BLaER1 treated with 17β-estradiol and CSF1 and Interleukin-3, amounts not matched to agents 10 nM and 100 nM (cell line): ENCODE measurements at regions not wholly inside any gene's neighbourhood (a gene's known extent, or its start where the extent isn't known, plus 50 kb on each side); places are given as distances from the start of the nearest gene placed in this dataset.

ENCODE experiments used
- H3K27ac ChIP-seq, 11 experiments: shearing (Covaris generic); formaldehyde crosslinking; 2 replicates each; pipeline ENCODE4 v1.8.1; 2022
- H3K27me3 ChIP-seq, 11 experiments: shearing (Covaris generic); formaldehyde crosslinking; 2 replicates each; pipeline ENCODE4 v1.8.1; 2022
- H3K36me3 ChIP-seq, 11 experiments: shearing (Covaris generic); formaldehyde crosslinking; 2 replicates each; pipeline ENCODE4 v1.8.1; 2022
- H3K4me1 ChIP-seq, 10 experiments: shearing (Covaris generic); formaldehyde crosslinking; 2 replicates each; pipeline ENCODE4 v1.8.1; 2022
- H3K4me2 ChIP-seq, 11 experiments: shearing (Covaris generic); formaldehyde crosslinking; 2 replicates each; pipeline ENCODE4 v1.8.1; 2022
- H3K4me3 ChIP-seq, 10 experiments: shearing (Covaris generic); formaldehyde crosslinking; 2 replicates each; pipeline ENCODE4 v1.8.1; 2022
- H3K9ac ChIP-seq, 11 experiments: shearing (Covaris generic); formaldehyde crosslinking; 2 replicates each; pipeline ENCODE4 v1.8.1; 2022
- H3K9me3 ChIP-seq, 11 experiments: shearing (Covaris generic); formaldehyde crosslinking; replicated peaks in 1 of 11; 2 replicates each; pipeline ENCODE4 v1.8.1; 2022
- H4K20me1 ChIP-seq, 11 experiments: shearing (Covaris generic); formaldehyde crosslinking; 2 replicates each; pipeline ENCODE4 v1.8.1; 2022
- Cebpa-rat ChIP-seq, 11 experiments: shearing (Covaris generic); IDR thresholded peaks; 2 replicates each; pipeline ENCODE4 v1.8.1; 2022

GRCh38 chr1:4513685-4514084 is 140.7 kb upstream of the AJAP1 start:
- Histone ChIP-seq H3K27me3 (peaks cover 44 to 71% (median 57%) of the 10 kb centered on the region in 11 experiments), H3K36me3 (no peaks in the 10 kb centered on the region), H3K9me3 (no peaks in the 10 kb centered on the region), H3K4me3 (no peak overlapping the region), H3K9ac (no peak overlapping the region), H3K27ac (no peak overlapping the region), H4K20me1 (peaks cover 0 to 65% (median 26%) of the 10 kb centered on the region in 11 experiments; a peak in 14 of 22 replicates), H3K4me1 (peaks cover 0 to 48% (median 43%) of the 10 kb centered on the region in 10 experiments; a peak in 17 of 20 replicates), H3K4me2 (no peak overlapping the region; a peak in 1 of 22 replicates)
- no peak for TF ChIP-seq Cebpa-rat (IDR thresholded peaks at IDR 0.05)

GRCh38 chr1:4515727-4516289 is 138.6 kb upstream of the AJAP1 start:
- peaks cover 24 to 50% (median 38%) of the 10 kb centered on the region in 11 experiments for H3K27me3 ChIP-seq

GRCh38 chr1:4516596-4516995 is 137.8 kb upstream of the AJAP1 start:
- no peak overlapping the region for H3K4me2 ChIP-seq
- no peak for TF ChIP-seq Cebpa-rat (IDR thresholded peaks at IDR 0.05)
- no peak overlapping the region for H3K9ac ChIP-seq
- H3K4me3 ChIP-seq: no peak overlapping the region
- no peaks in the 10 kb centered on the region for H3K36me3 ChIP-seq
- no peaks in the 10 kb centered on the region for H3K9me3 ChIP-seq
- peaks cover 0 to 20% (median 17%) of the 10 kb centered on the region in 10 experiments; a peak in 16 of 20 replicates for H3K4me1 ChIP-seq
- peaks cover 0 to 42% (median 4%) of the 10 kb centered on the region in 11 experiments; a peak in 9 of 22 replicates for H4K20me1 ChIP-seq
- no peak overlapping the region for H3K27ac ChIP-seq
- H3K27me3 ChIP-seq: peaks cover 16 to 42% (median 30%) of the 10 kb centered on the region in 11 experiments

More at GRCh38 chr1:4515727-4516289, 138.6 kb upstream of the AJAP1 start:
- Histone ChIP-seq H3K4me3 (no peak overlapping the region), H4K20me1 (peaks cover 0 to 50% (median 8%) of the 10 kb centered on the region in 11 experiments; a peak in 9 of 22 replicates), H3K4me1 (peaks cover 0 to 27% (median 22%) of the 10 kb centered on the region in 10 experiments; a peak in 16 of 20 replicates), H3K9me3 (no peaks in the 10 kb centered on the region), H3K36me3 (no peaks in the 10 kb centered on the region), H3K4me2 (no peak overlapping the region), H3K27ac (no peak overlapping the region), H3K9ac (no peak overlapping the region)
- TF ChIP-seq Cebpa-rat (IDR thresholded peaks at IDR 0.05): no peak

- Histone ChIP-seq H3K27me3 (peaks cover 8 to 34% (median 22%) of the 10 kb centered on the region in 11 experiments), H3K36me3 (no peaks in the 10 kb centered on the region), H4K20me1 (peaks cover 0 to 36% (median 4%) of the 10 kb centered on the region in 11 experiments; a peak in 9 of 22 replicates), H3K4me2 (no peak overlapping the region), H3K9me3 (no peaks in the 10 kb centered on the region), H3K4me1 (peaks cover 0 to 13% (median 10%) of the 10 kb centered on the region in 10 experiments; a peak in 16 of 20 replicates), H3K4me3 (no peak overlapping the region), H3K27ac (no peak overlapping the region), H3K9ac (no peak overlapping the region)
- TF ChIP-seq Cebpa-rat (IDR thresholded peaks at IDR 0.05): no peak
Measured at GRCh38 chr1:4517186-4517954, 137.0 kb upstream of the AJAP1 start.

GRCh38 chr1:4518621-4519020 is 135.8 kb upstream of the AJAP1 start:
- H4K20me1 ChIP-seq: peaks cover 0 to 24% (median 0%) of the 10 kb centered on the region in 11 experiments; a peak in 8 of 22 replicates
- H3K27ac ChIP-seq: no peak overlapping the region
- no peak for TF ChIP-seq Cebpa-rat (IDR thresholded peaks at IDR 0.05)
- H3K27me3 ChIP-seq: peaks cover 0 to 22% (median 9%) of the 10 kb centered on the region in 11 experiments; a peak in 13 of 22 replicates
- no peak overlapping the region for H3K4me3 ChIP-seq
- no peak overlapping the region for H3K9ac ChIP-seq
- H3K9me3 ChIP-seq: no peaks in the 10 kb centered on the region
- peaks cover 0 to under 1% (median 0%) of the 10 kb centered on the region in 10 experiments; a peak in 1 of 20 replicates for H3K4me1 ChIP-seq
- no peaks in the 10 kb centered on the region for H3K36me3 ChIP-seq
- H3K4me2 ChIP-seq: no peak overlapping the region

GRCh38 chr1:4519954-4520353 is 134.5 kb upstream of the AJAP1 start:
- H3K27me3 ChIP-seq: peaks cover 0 to 11% (median 0%) of the 10 kb centered on the region in 11 experiments; a peak in 4 of 22 replicates
- TF ChIP-seq Cebpa-rat (IDR thresholded peaks at IDR 0.05): no peak
- no peak overlapping the region for H3K27ac ChIP-seq
- no peaks in the 10 kb centered on the region for H3K4me1 ChIP-seq
- no peaks in the 10 kb centered on the region for H3K36me3 ChIP-seq
- H3K4me2 ChIP-seq: no peak overlapping the region
- H3K9ac ChIP-seq: no peak overlapping the region
- H4K20me1 ChIP-seq: peaks cover 0 to 13% (median 0%) of the 10 kb centered on the region in 11 experiments; a peak in 5 of 22 replicates
- no peak overlapping the region for H3K4me3 ChIP-seq
- H3K9me3 ChIP-seq: no peaks in the 10 kb centered on the region

- no peaks in the 10 kb centered on the region for H3K4me1 ChIP-seq
- H3K27ac ChIP-seq: no peak overlapping the region
- H3K27me3 ChIP-seq: no peaks in the 10 kb centered on the region
- H4K20me1 ChIP-seq: no peaks in the 10 kb centered on the region; a peak in 2 of 22 replicates
- H3K36me3 ChIP-seq: no peaks in the 10 kb centered on the region
- no peak overlapping the region for H3K4me3 ChIP-seq
- no peaks in the 10 kb centered on the region for H3K9me3 ChIP-seq
- no peak for TF ChIP-seq Cebpa-rat (IDR thresholded peaks at IDR 0.05)
- no peak overlapping the region for H3K9ac ChIP-seq
- no peak overlapping the region for H3K4me2 ChIP-seq
Measured at GRCh38 chr1:4523551-4523950, 130.9 kb upstream of the AJAP1 start.

GRCh38 chr1:4526747-4527146 is 127.7 kb upstream of the AJAP1 start:
- no peak overlapping the region for H3K9ac ChIP-seq
- TF ChIP-seq Cebpa-rat (IDR thresholded peaks at IDR 0.05): no peak

GRCh38 chr1:4527819-4528218 is 126.6 kb upstream of the AJAP1 start:
- Histone ChIP-seq H3K27ac (no peak overlapping the region), H4K20me1 (no peaks in the 10 kb centered on the region; a peak in 1 of 22 replicates), H3K4me3 (no peak overlapping the region), H3K36me3 (no peaks in the 10 kb centered on the region), H3K9ac (no peak overlapping the region), H3K4me2 (no peak overlapping the region), H3K27me3 (no peaks in the 10 kb centered on the region), H3K9me3 (no peaks in the 10 kb centered on the region), H3K4me1 (no peaks in the 10 kb centered on the region)
- TF ChIP-seq Cebpa-rat (IDR thresholded peaks at IDR 0.05): no peak

More at GRCh38 chr1:4526747-4527146, 127.7 kb upstream of the AJAP1 start:
- no peak overlapping the region for H3K4me3 ChIP-seq
- H3K27ac ChIP-seq: no peak overlapping the region
- H4K20me1 ChIP-seq: no peaks in the 10 kb centered on the region; a peak in 1 of 22 replicates
- no peak overlapping the region for H3K4me2 ChIP-seq
- no peaks in the 10 kb centered on the region for H3K36me3 ChIP-seq
- H3K9me3 ChIP-seq: no peaks in the 10 kb centered on the region
- H3K27me3 ChIP-seq: no peaks in the 10 kb centered on the region
- H3K4me1 ChIP-seq: no peaks in the 10 kb centered on the region
